Naive thymus-derived CD8-positive, alpha-beta T cell (primary cell): ENCODE measurements at regions not wholly inside any gene's neighbourhood (a gene's known extent, or its start where the extent isn't known, plus 50 kb on each side); places are given as distances from the start of the nearest gene placed in this dataset.

Experiments used
- ATAC-seq, 2 donors: fragments of 150-1000 bp; cut with Tn5 transposase in 1 of 2; sonication (Bioruptor Pico), chemical (Tn5 transposase) in 1 of 2; 1 replicate in 1 of 2; 2 replicates in 1 of 2; pipeline ENCODE4 v1.10.0; 2021; ENCODE audit warnings: mild to moderate bottlenecking in 2 of 2, moderate library complexity in 2 of 2
- POLR2A ChIA-PET: fragments of 350-600 bp; sonication (Branson Sonifier 250); formaldehyde crosslinking; loops from one replicate; lab custom pipeline; 2021; ENCODE audit warnings: antibody characterized with exemption; lab: Charles Lee
- DNase-seq, 10 donors: peaks; one replicate each; pipeline versions ENCODE4 v3.0.0 to v3.0.0-alpha.2; 2020 to 2022
- H3K27ac Mint-ChIP-seq, 10 donors: one replicate each; pipeline ENCODE4 v1.8.0; 2020 to 2022; ENCODE audit warnings: mild to moderate bottlenecking in 10 of 10, mixed read lengths in 10 of 10, moderate library complexity in 4 of 10, inconsistent platforms in 1 of 10
- H3K27me3 Mint-ChIP-seq, 5 donors: one replicate each; pipeline ENCODE4 v1.8.0; 2021 to 2022; ENCODE audit warnings: mixed read lengths in 5 of 5
- H3K36me3 Mint-ChIP-seq, 3 donors: one replicate each; pipeline ENCODE4 v1.8.0; 2020 to 2022; ENCODE audit warnings: mixed read lengths in 3 of 3, mild to moderate bottlenecking in 2 of 3, inconsistent platforms in 1 of 3
- H3K4me1 Mint-ChIP-seq, 4 donors: one replicate each; pipeline ENCODE4 v1.8.0; 2021 to 2022; ENCODE audit warnings: mixed read lengths in 4 of 4
- H3K4me3 Mint-ChIP-seq, 10 donors: one replicate each; pipeline ENCODE4 v1.8.0; 2020 to 2022; ENCODE audit warnings: mild to moderate bottlenecking in 10 of 10, mixed read lengths in 10 of 10, moderate library complexity in 6 of 10, inconsistent platforms in 1 of 10
- H3K9me3 Mint-ChIP-seq, 9 donors: one replicate each; pipeline ENCODE4 v1.8.0; 2020 to 2022; ENCODE audit warnings: mixed read lengths in 9 of 9, mild to moderate bottlenecking in 3 of 9, inconsistent platforms in 1 of 9, moderate library complexity in 1 of 9

GRCh38 chr10:43861966-43862751 is 213.5 kb upstream of the ZNF32 start:
- Mint-ChIP-seq H3K27ac (no peak overlapping the region), H3K36me3 (no peaks in the 10 kb centered on the region), H3K4me1 (peaks cover 0 to 8% (median under 1%) of the 10 kb centered on the region in 4 donors), H3K4me3 (no peak overlapping the region), H3K9me3 (no peaks in the 10 kb centered on the region), H3K27me3 (peaks cover 0 to 2% (median 0%) of the 10 kb centered on the region in 5 donors)
- no peak for ATAC-seq
- no peak for DNase-seq
- POLR2A ChIA-PET: no interaction called here

GRCh38 chr10:43859016-43859525 is 210.4 kb upstream of the ZNF32 start:
- ATAC-seq: no peak
- no peak for DNase-seq
- POLR2A ChIA-PET: no interaction called here

GRCh38 chr10:43857931-43858315 is 209.2 kb upstream of the ZNF32 start:
- peaks cover 0 to 8% (median under 1%) of the 10 kb centered on the region in 4 donors for H3K4me1 Mint-ChIP-seq
- no peak overlapping the region for H3K27ac Mint-ChIP-seq
- no peaks in the 10 kb centered on the region for H3K36me3 Mint-ChIP-seq
- ATAC-seq (no peak), DNase-seq (no peak)
- no peaks in the 10 kb centered on the region for H3K27me3 Mint-ChIP-seq
- H3K9me3 Mint-ChIP-seq: no peaks in the 10 kb centered on the region
- no peak overlapping the region for H3K4me3 Mint-ChIP-seq
- POLR2A ChIA-PET: no interaction called here

More at GRCh38 chr10:43859016-43859525, 210.4 kb upstream of the ZNF32 start:
- Mint-ChIP-seq H3K36me3 (no peaks in the 10 kb centered on the region), H3K27ac (no peak overlapping the region), H3K27me3 (no peaks in the 10 kb centered on the region), H3K4me1 (peaks cover 0 to 8% (median under 1%) of the 10 kb centered on the region in 4 donors), H3K4me3 (no peak overlapping the region), H3K9me3 (no peaks in the 10 kb centered on the region)

GRCh38 chr10:43857206-43857930 is 208.7 kb upstream of the ZNF32 start:
- POLR2A ChIA-PET: no interaction called here
- H3K36me3 Mint-ChIP-seq: no peaks in the 10 kb centered on the region
- no peak for ATAC-seq

GRCh38 chr10:43856299-43856698 is 207.6 kb upstream of the ZNF32 start:
- no peaks in the 10 kb centered on the region for H3K36me3 Mint-ChIP-seq
- H3K27me3 Mint-ChIP-seq: no peaks in the 10 kb centered on the region
- H3K4me1 Mint-ChIP-seq: peaks cover 0 to 4% (median 0%) of the 10 kb centered on the region in 4 donors
- H3K27ac Mint-ChIP-seq: peak overlapping the region in 1 of 10 donors; percentile 40
- ATAC-seq: no peak
- POLR2A ChIA-PET: no interaction called here
- DNase-seq: no peak
- H3K9me3 Mint-ChIP-seq: no peaks in the 10 kb centered on the region
- H3K4me3 Mint-ChIP-seq: no peak overlapping the region

More at GRCh38 chr10:43857206-43857930, 208.7 kb upstream of the ZNF32 start:
- peaks cover 0 to 6% (median 2%) of the 10 kb centered on the region in 4 donors for H3K4me1 Mint-ChIP-seq
- no peak overlapping the region for H3K4me3 Mint-ChIP-seq
- H3K9me3 Mint-ChIP-seq: no peaks in the 10 kb centered on the region
- H3K27ac Mint-ChIP-seq: peak overlapping the region in 2 of 10 donors; percentile 31 to 50
- no peak for DNase-seq
- no peaks in the 10 kb centered on the region for H3K27me3 Mint-ChIP-seq

- POLR2A ChIA-PET: no interaction called here
- ATAC-seq (no peak), DNase-seq (no peak)
- Mint-ChIP-seq H3K9me3 (no peaks in the 10 kb centered on the region), H3K27me3 (no peaks in the 10 kb centered on the region), H3K36me3 (no peaks in the 10 kb centered on the region), H3K4me1 (peaks cover 0 to 4% (median 0%) of the 10 kb centered on the region in 4 donors), H3K27ac (peak overlapping the region in 2 of 10 donors; percentile 5 to 57), H3K4me3 (no peak overlapping the region)
Observed at GRCh38 chr10:43855667-43856210, 207.1 kb upstream of the ZNF32 start.

GRCh38 chr10:43854007-43854406 is 205.3 kb upstream of the ZNF32 start:
- Mint-ChIP-seq H3K27ac (no peak overlapping the region), H3K27me3 (no peaks in the 10 kb centered on the region), H3K4me1 (peaks cover 0 to 4% (median 0%) of the 10 kb centered on the region in 4 donors), H3K36me3 (no peaks in the 10 kb centered on the region), H3K4me3 (no peak overlapping the region), H3K9me3 (no peaks in the 10 kb centered on the region)
- DNase-seq: no peak
- no peak for ATAC-seq
- POLR2A ChIA-PET: no interaction called here

- POLR2A ChIA-PET: no interaction called here
Observed at GRCh38 chr10:43853369-43853768, 204.7 kb upstream of the ZNF32 start.

GRCh38 chr10:43852644-43853214 is 204.0 kb upstream of the ZNF32 start:
- no peaks in the 10 kb centered on the region for H3K27me3 Mint-ChIP-seq
- POLR2A ChIA-PET: no interaction called here
- H3K4me1 Mint-ChIP-seq: peaks cover under 1 to 6% (median 3%) of the 10 kb centered on the region in 4 donors
- H3K27ac Mint-ChIP-seq: no peak overlapping the region
- H3K36me3 Mint-ChIP-seq: no peaks in the 10 kb centered on the region
- H3K4me3 Mint-ChIP-seq: no peak overlapping the region
- ATAC-seq (no peak), DNase-seq (no peak)
- no peaks in the 10 kb centered on the region for H3K9me3 Mint-ChIP-seq

More at GRCh38 chr10:43853369-43853768, 204.7 kb upstream of the ZNF32 start:
- ATAC-seq: no peak
- H3K36me3 Mint-ChIP-seq: no peaks in the 10 kb centered on the region
- DNase-seq: no peak
- H3K27me3 Mint-ChIP-seq: no peaks in the 10 kb centered on the region
- peaks cover 0 to 4% (median 0%) of the 10 kb centered on the region in 4 donors for H3K4me1 Mint-ChIP-seq
- H3K27ac Mint-ChIP-seq: no peak overlapping the region
- no peaks in the 10 kb centered on the region for H3K9me3 Mint-ChIP-seq
- no peak overlapping the region for H3K4me3 Mint-ChIP-seq

- Mint-ChIP-seq H3K9me3 (no peaks in the 10 kb centered on the region), H3K27me3 (no peaks in the 10 kb centered on the region), H3K36me3 (no peaks in the 10 kb centered on the region), H3K27ac (no peak overlapping the region), H3K4me1 (peaks cover 5 to 11% (median 6%) of the 10 kb centered on the region in 4 donors), H3K4me3 (no peak overlapping the region)
- ATAC-seq (no peak), DNase-seq (no peak)
- POLR2A ChIA-PET: no interaction called here
Observed at GRCh38 chr10:43852149-43852548, 203.5 kb upstream of the ZNF32 start.

- H3K9me3 Mint-ChIP-seq: no peaks in the 10 kb centered on the region
- no peaks in the 10 kb centered on the region for H3K27me3 Mint-ChIP-seq
- ATAC-seq (no peak), DNase-seq (no peak)
- no peaks in the 10 kb centered on the region for H3K36me3 Mint-ChIP-seq
- POLR2A ChIA-PET: no interaction called here
- H3K27ac Mint-ChIP-seq: no peak overlapping the region
- H3K4me3 Mint-ChIP-seq: no peak overlapping the region
- peaks cover 10 to 22% (median 16%) of the 10 kb centered on the region in 4 donors for H3K4me1 Mint-ChIP-seq
Observed at GRCh38 chr10:43851030-43851429, 202.3 kb upstream of the ZNF32 start.

GRCh38 chr10:43849551-43849950 is 200.9 kb upstream of the ZNF32 start:
- Mint-ChIP-seq H3K36me3 (no peaks in the 10 kb centered on the region), H3K27ac (no peak overlapping the region), H3K27me3 (no peaks in the 10 kb centered on the region), H3K4me1 (peaks cover 16 to 34% (median 25%) of the 10 kb centered on the region in 4 donors), H3K9me3 (no peaks in the 10 kb centered on the region), H3K4me3 (no peak overlapping the region)
- no peak for DNase-seq
- ATAC-seq: no peak
- POLR2A ChIA-PET: no interaction called here
